HG03432 (cell line): ENCODE measurements at regions not wholly inside any gene's neighbourhood (a gene's known extent, or its start where the extent isn't known, plus 50 kb on each side); places are given as distances from the start of the nearest gene placed in this dataset.

Experiments used
- ATAC-seq: cut with Tn5 transposase; IDR thresholded peaks from one replicate; pipeline ENCODE4 v1.9.1; 2021; ENCODE audit warnings: mild to moderate bottlenecking, moderate library complexity; ENCODE audit not compliant: unreplicated experiment

DNA sequence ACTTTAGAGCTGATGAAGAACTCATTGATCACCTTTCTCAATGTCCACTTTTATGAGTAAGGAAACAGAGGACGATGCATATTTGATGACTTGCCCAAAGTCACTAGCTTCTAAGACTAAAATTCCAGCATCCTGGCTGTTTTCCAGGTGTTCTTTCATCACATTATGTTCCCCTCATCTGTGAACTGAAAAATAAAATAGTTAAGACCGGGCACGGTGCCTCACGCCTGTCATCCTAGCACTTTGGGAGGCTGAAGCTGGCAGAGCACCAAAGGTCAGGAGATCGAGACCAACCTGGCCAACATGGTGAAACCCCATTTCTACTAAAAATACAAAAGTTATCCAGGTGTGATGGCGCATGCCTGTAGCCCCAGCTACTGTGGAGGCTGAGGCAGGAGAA lies 297.5 kb downstream of the DUSP10 start:
- no peak for ATAC-seq

GRCh38 chr1:221448585-221449175 lies 293.2 kb downstream of the DUSP10 start:
- ATAC-seq: no peak

- ATAC-seq: no peak
Observed at GRCh38 chr1:221449194-221449593, 292.7 kb downstream of the DUSP10 start.

- ATAC-seq: peak; percentile 82
Observed at GRCh38 chr1:221449801-221450470, 292.0 kb downstream of the DUSP10 start.

DNA sequence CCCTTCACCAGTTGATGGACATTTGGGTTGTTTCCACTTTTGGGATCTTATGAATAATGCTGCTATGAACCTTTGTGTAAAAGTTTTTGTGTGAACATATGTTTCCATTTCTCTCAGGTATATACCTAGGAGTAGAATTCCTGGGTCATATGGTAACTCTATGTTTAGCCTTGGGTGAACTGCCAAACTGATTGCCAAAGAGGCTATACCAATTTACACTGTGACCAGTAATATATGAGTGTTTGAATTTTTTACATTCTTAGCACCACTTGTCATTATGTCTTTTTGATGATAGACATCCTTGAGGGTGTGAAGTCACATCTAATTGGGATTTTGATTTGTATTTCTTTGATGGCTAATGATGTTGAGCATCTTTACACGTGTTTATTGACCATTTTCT lies 290.1 kb downstream of the DUSP10 start:
- no peak for ATAC-seq

DNA sequence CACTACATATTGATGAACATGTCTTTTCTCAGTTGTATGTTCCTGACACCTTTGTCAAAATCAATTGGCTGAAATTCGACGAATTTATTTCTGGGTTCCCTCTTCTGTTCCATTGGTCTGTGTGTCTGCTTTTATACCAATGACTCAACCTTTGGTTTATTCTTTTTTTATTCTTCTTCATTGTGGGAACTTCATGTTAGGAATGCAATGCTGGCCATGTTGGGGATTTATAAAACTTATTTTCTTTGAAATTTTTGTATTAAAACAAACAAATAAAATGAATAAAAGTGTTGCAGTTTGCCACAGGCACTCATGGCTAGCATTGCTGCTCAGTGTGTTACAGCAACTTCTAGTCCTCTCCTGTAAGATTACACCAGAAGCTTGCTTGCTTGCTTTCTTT lies 287.8 kb downstream of the DUSP10 start:
- ATAC-seq: no peak

DNA sequence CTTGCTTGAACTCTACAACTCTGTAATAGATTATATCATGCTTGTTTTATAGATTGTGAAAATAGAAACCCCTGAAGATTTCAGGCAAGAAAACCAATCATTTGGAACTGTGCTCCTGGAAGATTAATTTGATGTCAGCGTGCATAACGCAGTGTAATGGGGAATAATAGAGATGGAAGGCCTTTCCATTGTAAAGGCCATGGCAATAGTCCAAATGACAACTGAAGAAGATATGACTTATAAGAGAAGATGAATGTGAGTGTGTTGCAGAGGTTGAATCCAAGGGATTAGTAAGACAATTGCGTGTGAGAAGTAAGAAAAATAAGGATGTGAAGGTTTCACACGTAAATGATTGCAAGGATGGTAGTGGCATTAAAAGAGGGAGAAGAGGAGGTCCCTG lies 285.0 kb downstream of the DUSP10 start:
- ATAC-seq: no peak

- no peak for ATAC-seq
Observed at GRCh38 chr1:221457685-221458446, 284.0 kb downstream of the DUSP10 start.

DNA sequence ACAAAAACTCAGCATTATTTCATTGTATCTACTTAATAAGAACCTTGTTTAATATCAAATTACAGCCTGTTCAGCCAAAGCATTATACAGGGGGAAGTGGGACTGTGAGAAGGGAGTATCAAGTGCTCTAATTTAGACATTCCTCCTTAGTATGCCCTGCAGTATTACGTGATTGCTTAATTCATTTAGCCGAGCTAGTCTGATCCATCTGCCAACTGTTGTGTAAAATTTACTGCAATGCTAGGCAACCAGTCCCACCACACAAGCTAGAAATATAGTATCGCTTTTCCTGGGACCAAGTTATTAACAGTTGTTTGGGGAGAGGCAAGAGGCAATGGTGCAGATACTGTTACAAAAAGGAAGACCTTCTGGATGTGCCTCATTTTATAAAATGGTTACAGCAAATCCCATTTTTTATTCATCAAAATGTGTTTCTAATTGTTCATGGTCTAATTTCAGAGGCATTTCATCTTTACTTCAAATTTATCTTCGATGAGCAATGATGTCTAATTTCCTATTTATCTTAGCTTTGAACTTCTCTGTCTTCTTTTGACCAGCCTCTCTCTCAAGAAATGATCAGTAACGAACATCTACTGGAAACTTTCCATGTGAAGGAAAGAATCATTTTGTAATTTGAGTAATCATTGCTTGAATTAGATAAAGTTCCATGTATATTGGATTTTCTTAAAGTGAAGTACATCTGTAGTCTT lies 283.3 kb downstream of the DUSP10 start:
- no peak for ATAC-seq

DNA sequence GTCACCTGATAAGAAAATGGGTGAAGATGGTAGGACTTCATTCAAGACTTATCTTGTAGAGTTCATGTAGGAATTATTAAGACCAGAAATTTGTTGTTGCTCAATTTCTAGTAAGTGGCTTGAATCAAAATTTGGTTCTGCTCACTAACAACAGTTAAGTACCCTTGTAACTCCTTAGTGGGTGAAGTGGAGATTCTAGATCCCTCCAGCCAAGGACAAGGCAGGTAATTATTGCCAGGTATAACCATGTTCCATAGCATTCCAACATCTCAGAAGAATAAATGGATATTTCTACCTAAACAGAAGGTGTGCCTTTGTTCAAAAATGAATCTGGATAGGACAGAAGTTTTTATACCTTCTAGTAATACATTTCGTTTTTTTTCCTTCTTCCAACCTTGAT lies 282.3 kb downstream of the DUSP10 start:
- ATAC-seq: no peak

GRCh38 chr1:221462345-221462744 lies 279.5 kb downstream of the DUSP10 start:
- ATAC-seq: no peak

- ATAC-seq: no peak
Observed at GRCh38 chr1:221468546-221468945, 273.3 kb downstream of the DUSP10 start.

DNA sequence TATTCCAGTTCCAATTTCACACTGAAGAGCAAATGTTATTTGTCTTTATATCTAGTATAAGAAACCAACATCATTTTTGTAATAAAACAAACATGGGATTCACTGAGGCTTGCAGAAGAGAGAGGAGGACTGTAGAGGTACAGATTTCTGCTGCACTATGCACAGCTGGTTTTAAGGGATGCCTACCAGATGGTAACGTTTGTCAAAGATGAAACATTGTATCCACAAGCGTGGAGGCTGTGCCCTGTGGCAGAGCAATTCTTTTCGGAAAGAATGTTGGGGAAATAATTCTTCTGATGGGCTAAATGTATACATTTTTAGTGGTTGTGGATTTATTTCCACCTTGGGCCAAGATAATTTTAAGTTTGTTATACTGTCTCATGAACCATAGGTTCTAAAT lies 272.4 kb downstream of the DUSP10 start:
- ATAC-seq: no peak

DNA sequence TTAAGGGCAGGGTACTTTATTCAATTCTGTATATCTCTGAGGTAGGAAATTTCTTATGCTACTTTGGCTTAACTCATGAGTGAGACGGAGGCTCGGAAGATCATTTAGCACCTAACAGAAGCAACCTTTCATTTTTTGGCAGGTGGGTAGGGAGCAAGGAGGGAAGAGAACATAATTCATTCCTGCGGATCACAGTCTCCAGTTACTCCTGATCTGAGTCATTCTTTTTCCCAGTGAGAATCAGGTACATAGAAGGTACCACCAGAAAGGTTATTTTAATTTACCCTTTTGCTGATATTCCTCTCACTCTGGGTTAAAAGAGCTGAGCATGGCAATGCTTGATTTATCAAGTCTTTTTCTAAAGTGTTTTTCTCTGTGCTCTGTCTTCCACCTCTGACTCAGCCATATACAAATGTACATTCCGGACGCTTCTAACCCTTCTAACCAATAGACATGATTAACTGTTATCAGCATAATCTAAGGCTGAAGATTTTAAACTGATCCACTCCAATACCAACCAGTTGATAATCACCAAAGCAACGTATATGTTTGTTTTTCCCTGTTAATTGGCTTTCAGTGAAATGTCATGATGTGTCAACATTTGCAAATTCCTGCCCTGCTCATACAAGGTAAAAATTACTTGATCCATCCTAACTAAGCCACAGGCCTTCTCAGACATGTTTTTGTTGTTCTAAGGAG lies 271.7 kb downstream of the DUSP10 start:
- ATAC-seq: no peak

DNA sequence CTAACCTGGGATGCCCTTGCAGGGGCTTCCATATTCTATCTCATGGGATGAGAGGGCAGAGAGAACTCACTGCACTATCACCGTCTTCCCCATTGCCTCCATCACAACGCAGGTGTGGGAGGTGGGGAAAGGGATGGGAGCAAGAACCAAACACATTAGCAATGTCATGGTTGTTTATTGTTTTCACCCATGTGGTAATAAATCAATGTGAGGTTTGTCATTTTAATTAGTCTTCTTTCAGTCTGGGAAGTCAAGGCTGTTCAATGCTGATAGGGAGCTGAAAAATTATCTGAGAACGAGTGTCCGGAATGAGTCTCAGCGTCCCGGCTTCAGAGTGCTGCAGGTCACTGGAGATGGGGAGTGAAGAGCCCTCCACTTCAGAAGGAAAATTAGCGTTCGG lies 268.5 kb downstream of the DUSP10 start:
- ATAC-seq: no peak

GRCh38 chr1:221477252-221477651 lies 264.6 kb downstream of the DUSP10 start:
- ATAC-seq: no peak

- peak; percentile 95 for ATAC-seq
Observed at GRCh38 chr1:221478050-221478949, 263.6 kb downstream of the DUSP10 start.

- ATAC-seq: no peak
Observed at GRCh38 chr1:221487781-221488524, 253.9 kb downstream of the DUSP10 start.

DNA sequence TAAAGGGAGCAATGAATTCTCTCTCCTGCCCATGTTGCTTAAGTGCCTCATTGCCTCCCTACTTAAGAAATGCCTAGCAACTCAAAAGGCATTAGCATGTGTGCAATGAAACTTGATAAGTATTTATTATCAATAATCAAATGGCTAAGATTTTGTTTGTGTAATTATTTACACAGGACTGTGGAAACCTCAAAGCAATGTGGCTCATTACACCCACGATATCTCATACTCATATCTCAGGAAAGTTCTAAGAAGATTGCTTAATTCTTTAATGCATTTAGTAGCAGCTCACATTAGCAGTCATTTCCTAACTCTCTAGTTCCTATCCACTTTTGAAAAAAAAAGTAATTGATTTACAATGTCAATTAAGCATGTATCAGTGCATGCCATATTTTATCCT lies 253.3 kb downstream of the DUSP10 start:
- ATAC-seq: no peak
